PC-3 (cell line): ENCODE measurements at regions not wholly inside any gene's neighbourhood (a gene's known extent, or its start where the extent isn't known, plus 50 kb on each side); places are given as distances from the start of the nearest gene placed in this dataset.

Source experiments
- ATAC-seq: fragments of 200-7000 bp; cut with Tn5 transposase; 2 replicates; pipeline ENCODE4 v1.9.1; 2020; ENCODE audit warnings: mild to moderate bottlenecking, moderate library complexity
- BruUV-seq: library from RNA; stranded (reverse); fragments of 400-500 nt; replicated peaks from 2 replicates; lab custom pipeline; 2021; lab: Mats Ljungman, UMichigan
- CTCF ChIA-PET: fragments of 300-600 bp; sonication (Branson Sonifier 250); formaldehyde crosslinking; loops from one replicate; lab custom pipeline; 2022; ENCODE audit warnings: antibody characterized with exemption; lab: Charles Lee
- POLR2A ChIA-PET: fragments of 300-600 bp; sonication (Branson Sonifier 250); formaldehyde crosslinking; loops from one replicate; lab custom pipeline; 2022; ENCODE audit warnings: antibody characterized with exemption; ENCODE audit not compliant: unreplicated experiment; lab: Charles Lee
- DNase-seq: peaks from one replicate; pipeline ENCODE4 v3.0.0-alpha.2; 2015
- H2AFZ ChIP-seq: fragments of 300-600 bp; sonication (generic); 2 replicates; pipeline ENCODE4 v1.6.0; 2016; ENCODE audit warnings: antibody characterized with exemption, low read length
- H3F3A ChIP-seq: fragments of 300-600 bp; sonication (generic); one replicate; pipeline ENCODE4 v1.6.0; 2017; ENCODE audit warnings: antibody characterized with exemption, low read length, control low read depth, mild to moderate bottlenecking; ENCODE audit not compliant: unreplicated experiment
- H3K27ac ChIP-seq: fragments of 300-600 bp; sonication (generic); 2 replicates; pipeline ENCODE4 v1.5.1; 2016; ENCODE audit warnings: mild to moderate bottlenecking, low read length
- H3K27me3 ChIP-seq: fragments of 300-600 bp; sonication (generic); 2 replicates; pipeline ENCODE4 v1.6.1; 2016; ENCODE audit warnings: low read length, mixed read lengths
- H3K36me3 ChIP-seq: fragments of 300-600 bp; sonication (generic); 2 replicates; pipeline ENCODE4 v1.6.1; 2016; ENCODE audit warnings: low read depth, mixed run types, low read length, mixed read lengths
- H3K4me1 ChIP-seq: fragments of 300-600 bp; sonication (generic); 2 replicates; pipeline ENCODE4 v1.5.1; 2016; ENCODE audit warnings: low read length; ENCODE audit not compliant: insufficient read depth
- H3K4me2 ChIP-seq: fragments of 300-600 bp; sonication (generic); 2 replicates; pipeline ENCODE4 v1.6.0; 2016; ENCODE audit warnings: low read length
- H3K4me3 ChIP-seq: fragments of 300-600 bp; sonication (generic); 2 replicates; pipeline ENCODE4 v1.5.1; 2016; ENCODE audit warnings: mild to moderate bottlenecking, low read length, mixed read lengths
- H3K79me2 ChIP-seq: fragments of 300-600 bp; sonication (generic); 2 replicates; pipeline ENCODE4 v1.6.1; 2017; ENCODE audit warnings: low read length, mixed read lengths
- H3K9ac ChIP-seq: fragments of 300-600 bp; sonication (generic); 2 replicates; pipeline ENCODE4 v1.6.0; 2016; ENCODE audit warnings: mild to moderate bottlenecking, low read length
- H3K9me2 ChIP-seq: fragments of 300-600 bp; sonication (generic); replicated peaks from 2 replicates; pipeline ENCODE4 v1.6.1; 2016; ENCODE audit warnings: mixed run types, low read length, mixed read lengths
- H3K9me3 ChIP-seq: fragments of 300-600 bp; sonication (generic); 2 replicates; pipeline ENCODE4 v1.6.1; 2016; ENCODE audit warnings: low read length, mixed read lengths
- H4K20me1 ChIP-seq: fragments of 300-600 bp; sonication (generic); 2 replicates; pipeline ENCODE4 v1.6.1; 2016; ENCODE audit warnings: low read length, mixed read lengths
- CTCF ChIP-seq: fragments of 300-600 bp; sonication (generic); conservative IDR thresholded peaks from 2 replicates; pipeline ENCODE4 v1.5.1; 2017; ENCODE audit warnings: antibody characterized with exemption, low read depth, mild to moderate bottlenecking, low read length
- EZH2 ChIP-seq: fragments of 300-600 bp; sonication (generic); IDR thresholded peaks from one replicate; pipeline ENCODE4 v1.6.1; 2017; ENCODE audit warnings: antibody characterized with exemption, mild to moderate bottlenecking, low read length; ENCODE audit not compliant: unreplicated experiment
- EZH2phosphoT487 ChIP-seq: fragments of 300-600 bp; sonication (generic); IDR thresholded peaks from 2 replicates; pipeline ENCODE4 v1.6.1; 2018; ENCODE audit warnings: mild to moderate bottlenecking, antibody characterized with exemption, low read length, borderline replicate concordance
- intact Hi-C: fragments of 100-400 bp; cut with micrococcal nuclease; formaldehyde crosslinking; loops from 2 replicates; pipeline ENCODE4 v1.9.0; 2023

DNA sequence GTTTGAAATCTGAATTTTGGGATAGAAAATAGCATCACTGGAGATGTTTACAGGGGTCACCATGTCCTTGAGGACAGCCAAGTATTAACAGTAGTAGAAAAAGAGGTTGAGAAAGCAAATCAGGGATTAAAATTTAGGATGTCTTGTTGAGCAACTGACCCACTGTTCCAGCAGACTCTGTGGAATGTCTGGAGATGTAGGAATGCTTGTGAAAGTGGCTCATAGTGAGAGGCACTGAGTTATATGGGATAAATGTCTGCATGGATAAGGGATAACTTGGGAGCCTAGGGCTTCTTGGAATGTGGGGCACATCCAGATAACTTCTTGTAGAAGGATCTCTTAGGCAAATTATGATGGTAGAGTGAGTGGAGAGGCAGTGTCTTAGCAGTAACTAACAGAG is 495.0 kb downstream of the TMX3 start:
- no peak overlapping the region for H3K27ac ChIP-seq
- H4K20me1 ChIP-seq = no peaks in the 10 kb centered on the region
- no peaks in the 10 kb centered on the region for H3K79me2 ChIP-seq
- H3K4me2 ChIP-seq = no peak overlapping the region
- no peaks in the 10 kb centered on the region for H3F3A ChIP-seq
- H3K9ac ChIP-seq = no peak overlapping the region
- H3K9me2 ChIP-seq = no peaks in the 10 kb centered on the region
- H3K36me3 ChIP-seq = no peaks in the 10 kb centered on the region
- intact Hi-C loops = no loop called here
- H3K9me3 ChIP-seq = no peaks in the 10 kb centered on the region
- POLR2A ChIA-PET = no interaction called here
- H3K4me1 ChIP-seq = peaks cover 17% of the 10 kb centered on the region
- no peak for TF ChIP-seq EZH2phosphoT487
- no peak for TF ChIP-seq CTCF
- no peak for TF ChIP-seq EZH2
- no TSS peak for BruUV-seq
- no peak overlapping the region for H3K4me3 ChIP-seq
- DNase-seq (no peak), ATAC-seq (no peak)
- H3K27me3 ChIP-seq = no peaks in the 10 kb centered on the region
- no peak overlapping the region for H2AFZ ChIP-seq
- CTCF ChIA-PET = no interaction called here

DNA sequence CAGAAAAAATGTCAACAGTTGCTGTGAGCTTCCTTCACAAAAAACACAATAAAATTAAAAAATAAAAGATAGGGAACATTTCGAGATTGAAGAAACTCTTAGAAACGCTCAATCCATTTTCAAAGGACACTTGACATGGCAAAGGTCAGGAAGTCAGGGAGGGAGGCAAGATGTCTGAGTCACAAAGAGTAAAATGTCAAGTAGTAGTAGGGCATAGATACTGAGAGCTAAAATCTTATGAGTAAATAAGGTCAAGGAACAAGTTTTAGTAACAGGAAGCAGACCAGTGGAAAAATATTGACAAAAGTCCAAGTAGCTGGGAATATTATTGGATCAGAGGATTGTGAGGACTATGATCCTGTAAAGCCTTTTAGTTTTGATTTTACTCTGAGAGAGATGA is 495.6 kb downstream of the TMX3 start:
- POLR2A ChIA-PET = no interaction called here

More for the DNA sequence above, 495.6 kb downstream of the TMX3 start:
- Histone ChIP-seq H3K27ac (no peak overlapping the region), H3K9ac (no peak overlapping the region), H3K9me3 (no peaks in the 10 kb centered on the region), H3F3A (no peaks in the 10 kb centered on the region), H3K36me3 (no peaks in the 10 kb centered on the region), H3K9me2 (no peaks in the 10 kb centered on the region), H2AFZ (no peak overlapping the region), H3K4me2 (no peak overlapping the region), H3K4me3 (no peak overlapping the region), H3K27me3 (no peaks in the 10 kb centered on the region), H4K20me1 (no peaks in the 10 kb centered on the region), H3K4me1 (peaks cover 17% of the 10 kb centered on the region), H3K79me2 (no peaks in the 10 kb centered on the region)
- intact Hi-C loops = no loop called here
- TF ChIP-seq CTCF = no peak
- no peak for TF ChIP-seq EZH2phosphoT487
- TF ChIP-seq EZH2 = no peak
- DNase-seq = peak; percentile 4
- no TSS peak for BruUV-seq
- ATAC-seq = no peak
- CTCF ChIA-PET = interaction anchor here (0.7 kb wide), 1 partner anchor 567 kb away, joined by 3 read pairs; no protein-coding TSS in a partner anchor
